K562 (cell line): ENCODE measurements at regions not wholly inside any gene's neighbourhood (a gene's known extent, or its start where the extent isn't known, plus 50 kb on each side); places are given as distances from the start of the nearest gene placed in this dataset.
"Not testable (repeated sequence)": the region's sequence is repeated elsewhere in the genome, so short reads cannot be mapped to it uniquely, and the experiment has no call there.

Experiments used
- ATAC-seq: fragments of 200-7000 bp; cut with Tn5 transposase; 3 replicates; pipeline ENCODE4 v1.9.1; 2020; ENCODE audit warnings: moderate library complexity
- BruUV-seq: library from RNA; stranded (reverse); fragments of 400-500 nt; replicated peaks from 2 replicates; lab custom pipeline; 2021; lab: Mats Ljungman, UMichigan
- CTCF ChIA-PET: fragments of 300-600 bp; formaldehyde crosslinking; extraction: SDS; loops from one replicate; lab custom pipeline; 2021; ENCODE audit warnings: low intra/inter-chr PET ratio; lab: Yijun Ruan, JAX
- POLR2A ChIA-PET: fragments of 300-600, 350-650 bp; sonication (Branson Sonifier 250); formaldehyde crosslinking; extraction: SDS; loops from one replicate; lab custom pipeline; 2021; ENCODE audit warnings: antibody characterized with exemption, inconsistent platforms; lab: Yijun Ruan, JAX
- DNase-seq, 4 experiments: peaks; one replicate each; pipeline versions ENCODE4 v3.0.0 to v3.0.0-alpha.2; 2011 to 2018; ENCODE audit warnings: low spot score in 3 of 4, mixed read lengths in 3 of 4; ENCODE audit errors: extremely low read depth in 1 of 4
- FAIRE-seq: peaks from 2 replicates; lab custom pipeline; 2011; peaks lifted over from hg19 to GRCh38; lab: Jason Lieb, UNC
- H2AFZ ChIP-seq: 2 replicates; pipeline ENCODE4 v1.6.0; 2011; ENCODE audit warnings: low read depth, low read length, control low read depth, inconsistent platforms
- H3K27ac ChIP-seq: fragments of 200-600 bp; 3 replicates; pipeline ENCODE4 v1.8.0; 2011; ENCODE audit warnings: low read depth, mild to moderate bottlenecking, control low read depth, inconsistent platforms, low read length, moderate library complexity, mixed read lengths; ENCODE audit errors: extremely low read depth
- H3K27me3 ChIP-seq, 2 experiments: fragments of 300-600 bp in 1 of 2; 2 replicates in 1 of 2; 3 replicates in 1 of 2; pipeline versions ENCODE4 v1.6.0 to v1.8.0; 2011; ENCODE audit warnings: inconsistent platforms in 2 of 2, low read length in 2 of 2, mild to moderate bottlenecking in 1 of 2, mixed read lengths in 1 of 2, moderate library complexity in 1 of 2; ENCODE audit not compliant: control insufficient read depth in 2 of 2, insufficient read depth in 2 of 2
- H3K36me3 ChIP-seq: fragments of 300-600 bp; 3 replicates; pipeline ENCODE4 v1.8.0; 2011; ENCODE audit warnings: mild to moderate bottlenecking, low read length, inconsistent platforms; ENCODE audit not compliant: control insufficient read depth, insufficient read depth
- H3K4me1 ChIP-seq, 2 experiments: fragments of 200-600 bp in 1 of 2; replicated peaks in 1 of 2; 2 replicates in 1 of 2; 3 replicates in 1 of 2; pipeline versions ENCODE4 v1.5.1 to v1.8.0; 2011; ENCODE audit warnings: inconsistent platforms in 2 of 2, low read length in 2 of 2, mild to moderate bottlenecking in 1 of 2, mixed read lengths in 1 of 2, moderate library complexity in 1 of 2; ENCODE audit not compliant: control insufficient read depth in 2 of 2, insufficient read depth in 2 of 2
- H3K4me2 ChIP-seq: 2 replicates; pipeline ENCODE4 v1.6.1; 2011; ENCODE audit warnings: low read length, control low read depth, inconsistent platforms, mixed read lengths; ENCODE audit not compliant: insufficient read depth
- H3K4me3 ChIP-seq: fragments of 200-600 bp; sonication (generic), shearing (Covaris generic); 2 replicates; pipeline ENCODE4 v1.5.1; 2016; ENCODE audit warnings: control low read depth, inconsistent platforms
- H3K79me2 ChIP-seq: fragments of 200-600 bp; 3 replicates; pipeline ENCODE4 v1.8.0; 2011; ENCODE audit warnings: low read length, inconsistent platforms; ENCODE audit not compliant: control insufficient read depth, insufficient read depth
- H3K9ac ChIP-seq, 2 experiments: 2 replicates each; pipeline versions ENCODE4 v1.6.0 to v1.6.1; 2011; ENCODE audit warnings: low read depth in 2 of 2, low read length in 2 of 2, control low read depth in 1 of 2, inconsistent platforms in 1 of 2, mild to moderate bottlenecking in 1 of 2, mixed read lengths in 1 of 2; ENCODE audit not compliant: insufficient read depth in 1 of 2
- H3K9me1 ChIP-seq: one replicate; pipeline ENCODE4 v1.6.0; 2011; ENCODE audit warnings: inconsistent platforms, mild to moderate bottlenecking, low read length, moderate library complexity; ENCODE audit not compliant: control insufficient read depth, insufficient read depth
- H3K9me3 ChIP-seq: replicated peaks from 2 replicates; pipeline ENCODE4 v1.5.1; 2011; ENCODE audit warnings: low read depth, low read length, inconsistent platforms; ENCODE audit not compliant: control insufficient read depth, insufficient read depth
- H4K20me1 ChIP-seq: replicated peaks from 2 replicates; pipeline ENCODE4 v1.6.1; 2011; ENCODE audit warnings: low read length, inconsistent platforms, mixed read lengths; ENCODE audit not compliant: control insufficient read depth, insufficient read depth
- RBFOX2 ChIP-seq: fragments of 200-400 bp; formaldehyde crosslinking; IDR thresholded peaks from 2 replicates; pipeline ENCODE4 v1.6.1; 2017; ENCODE audit warnings: low read depth, mild to moderate bottlenecking, low read length, moderate library complexity
- WGBS: fragments of 100-300 bp; shearing (Covaris generic); methylation state at CpG from one replicate; pipeline ENCODE4 v1.1.6; 2016; ENCODE audit warnings: low coverage, mixed read lengths; ENCODE audit not compliant: insufficient coverage; ENCODE audit errors: missing lambda C conversion rate; 5-methylcytosine and 5-hydroxymethylcytosine counted together
- in situ Hi-C: fragments of 300-500 bp; cut with MboI; formaldehyde crosslinking; loops from 4 replicates; pipeline ENCODE4 v1.15.0; 2018; ENCODE audit warnings: inconsistent platforms, mixed read lengths
- intact Hi-C: fragments of 100-400 bp; cut with micrococcal nuclease; formaldehyde crosslinking; loops from 2 replicates; pipeline ENCODE4 v1.14.2; 2022

- H3K27ac ChIP-seq, intact Hi-C loops, H3K4me2 ChIP-seq, FAIRE-seq, H3K27me3 ChIP-seq, H3K4me3 ChIP-seq, H2AFZ ChIP-seq, DNase-seq, H3K79me2 ChIP-seq, H3K36me3 ChIP-seq, in situ Hi-C loops, BruUV-seq, CTCF ChIA-PET, H3K9ac ChIP-seq, H3K4me1 ChIP-seq, POLR2A ChIA-PET, H3K9me3 ChIP-seq, H4K20me1 ChIP-seq, H3K9me1 ChIP-seq: not testable (repeated sequence)
- 30% methylated on average over 4 of the region's 5 CpGs for WGBS
- ATAC-seq = peak; percentile 23; the same call in 2 of the 3 replicates
- TF ChIP-seq RBFOX2 = peak; percentile 27; the same call in 1 of the 2 replicates
Measured at GRCh38 chr7:55705728-55706450, 133.6 kb upstream of the VOPP1 start.

GRCh38 chr7:55702831-55703230, 130.5 kb upstream of the VOPP1 start:
- H3K9ac ChIP-seq, in situ Hi-C loops, H3K4me1 ChIP-seq, H3K9me3 ChIP-seq, H2AFZ ChIP-seq, H3K4me3 ChIP-seq, BruUV-seq, POLR2A ChIA-PET, H3K79me2 ChIP-seq, ATAC-seq, H3K27ac ChIP-seq, CTCF ChIA-PET, FAIRE-seq, H3K27me3 ChIP-seq, H4K20me1 ChIP-seq, H3K9me1 ChIP-seq, H3K4me2 ChIP-seq, DNase-seq, intact Hi-C loops, H3K36me3 ChIP-seq: not testable (repeated sequence)
- 58% methylated on average over 6 of the region's 6 CpGs for WGBS
